ENCODE measurements at regions not wholly inside any gene's neighbourhood (a gene's known extent, or its start where the extent isn't known, plus 50 kb on each side); places are given as distances from the start of the nearest gene placed in this dataset.

GRCh38 chr3:82891028-82891427 is 1129.6 kb upstream of the GBE1 start:
- Mint-ChIP-seq H3K9me3 (no peaks in the 10 kb centered on the region), H3K27ac (no peak overlapping the region), H3K36me3 (ENCODE audit: low read depth) (no peaks in the 10 kb centered on the region), H3K27me3 (ENCODE audit: insufficient read depth, low read depth, poor library complexity) (no peaks in the 10 kb centered on the region), H3K4me1 (peaks cover 9% of the 10 kb centered on the region; the same call in 2 of the 3 replicates), H3K4me3 (no peak overlapping the region)
- ATAC-seq, result no peak
- Histone ChIP-seq H4K20me1 (replicated peaks; ENCODE audit: insufficient read depth) (no peaks in the 10 kb centered on the region), H2AFZ (no peak overlapping the region), H3F3A (replicated peaks; ENCODE audit: low read depth) (no peaks in the 10 kb centered on the region), H3K36me3 (ENCODE audit: insufficient read depth) (no peaks in the 10 kb centered on the region), H3K4me2 (no peak overlapping the region), H3K79me2 (replicated peaks; ENCODE audit: insufficient read depth) (no peaks in the 10 kb centered on the region), H3K4me3 (no peak overlapping the region), H3K9me2 (ENCODE audit: insufficient read depth) (peaks cover 6% of the 10 kb centered on the region; the same call in 1 of the 2 replicates), H3K27me3 (ENCODE audit: insufficient read depth) (no peaks in the 10 kb centered on the region), H3K27ac (ENCODE audit: low read depth) (no peak overlapping the region), H3K4me1 (ENCODE audit: insufficient read depth) (0 out of 2 replicates have a peak, but pooled peaks cover 8% of the 10 kb centered on the region)
- TF ChIP-seq EZH2 (IDR thresholded peaks at IDR 0.05; ENCODE audit: low read depth, unreplicated experiment) (no peak), CTCF (conservative IDR thresholded peaks at IDR 0.05; ENCODE audit: low read depth in 2 of 2) (no peak), ZNF462 (CRISPR knock-in tag; IDR thresholded peaks at IDR 0.05) (no peak)
- DNase-seq (ENCODE audit: low spot score), result no peak

GRCh38 chr3:82883072-82883471 is 1121.6 kb upstream of the GBE1 start:
- no peaks in the 10 kb centered on the region for H3K36me3 Mint-ChIP-seq (ENCODE audit: low read depth)
- H3K27ac Mint-ChIP-seq, result no peak overlapping the region
- no peaks in the 10 kb centered on the region for H3K4me1 ChIP-seq (ENCODE audit: insufficient read depth)
- no peaks in the 10 kb centered on the region for H3K4me1 Mint-ChIP-seq
- ATAC-seq (no peak), DNase-seq (ENCODE audit: low spot score) (no peak)
- no peak overlapping the region for H2AFZ ChIP-seq
- H3K4me2 ChIP-seq, result no peak overlapping the region
- H3K27me3 Mint-ChIP-seq (ENCODE audit: insufficient read depth, low read depth, poor library complexity), result peaks cover 1% of the 10 kb centered on the region
- H3K9me3 Mint-ChIP-seq, result no peaks in the 10 kb centered on the region
- H3K36me3 ChIP-seq (ENCODE audit: insufficient read depth), result no peaks in the 10 kb centered on the region
- no peaks in the 10 kb centered on the region for H4K20me1 ChIP-seq (replicated peaks; ENCODE audit: insufficient read depth)
- H3F3A ChIP-seq (replicated peaks; ENCODE audit: low read depth), result no peaks in the 10 kb centered on the region
- H3K27ac ChIP-seq (ENCODE audit: low read depth), result no peak overlapping the region
- TF ChIP-seq CREB1 (CRISPR knock-in tag; IDR thresholded peaks at IDR 0.05; ENCODE audit: low read depth) (no peak), CTCF (conservative IDR thresholded peaks at IDR 0.05; ENCODE audit: low read depth in 2 of 2) (no peak), ZNF114 (CRISPR knock-in tag; IDR thresholded peaks at IDR 0.05) (no peak)
- no peaks in the 10 kb centered on the region for H3K79me2 ChIP-seq (replicated peaks; ENCODE audit: insufficient read depth)
- 0 out of 2 replicates have a peak, but pooled peaks cover under 1% of the 10 kb centered on the region for H3K9me2 ChIP-seq (ENCODE audit: insufficient read depth)
- no peaks in the 10 kb centered on the region for H3K27me3 ChIP-seq (ENCODE audit: insufficient read depth)
- no peak overlapping the region for H3K4me3 ChIP-seq
- H3K4me3 Mint-ChIP-seq, result no peak overlapping the region
